Retinal pigment epithelial cell (primary cell): ENCODE measurements at regions not wholly inside any gene's neighbourhood (a gene's known extent, or its start where the extent isn't known, plus 50 kb on each side); places are given as distances from the start of the nearest gene placed in this dataset.

ENCODE experiments used
- DNase-seq: peaks from one replicate; pipeline ENCODE4 v3.0.0-alpha.2; 2010; ENCODE audit warnings: low read depth
- H3K4me3 ChIP-seq: 2 replicates; pipeline ENCODE4 v1.5.1; 2011; ENCODE audit warnings: mild to moderate bottlenecking, low read length, control low read depth, moderate library complexity
- CTCF ChIP-seq: conservative IDR thresholded peaks from 2 replicates; pipeline ENCODE4 v1.5.1; 2011; ENCODE audit warnings: low read depth, low read length, control low read depth, inconsistent platforms

GRCh38 chr18:56128153-56128791 lies 510.1 kb downstream of the TXNL1 start:
- no peak overlapping the region for H3K4me3 ChIP-seq
- no peak for DNase-seq
- no peak for TF ChIP-seq CTCF

DNA sequence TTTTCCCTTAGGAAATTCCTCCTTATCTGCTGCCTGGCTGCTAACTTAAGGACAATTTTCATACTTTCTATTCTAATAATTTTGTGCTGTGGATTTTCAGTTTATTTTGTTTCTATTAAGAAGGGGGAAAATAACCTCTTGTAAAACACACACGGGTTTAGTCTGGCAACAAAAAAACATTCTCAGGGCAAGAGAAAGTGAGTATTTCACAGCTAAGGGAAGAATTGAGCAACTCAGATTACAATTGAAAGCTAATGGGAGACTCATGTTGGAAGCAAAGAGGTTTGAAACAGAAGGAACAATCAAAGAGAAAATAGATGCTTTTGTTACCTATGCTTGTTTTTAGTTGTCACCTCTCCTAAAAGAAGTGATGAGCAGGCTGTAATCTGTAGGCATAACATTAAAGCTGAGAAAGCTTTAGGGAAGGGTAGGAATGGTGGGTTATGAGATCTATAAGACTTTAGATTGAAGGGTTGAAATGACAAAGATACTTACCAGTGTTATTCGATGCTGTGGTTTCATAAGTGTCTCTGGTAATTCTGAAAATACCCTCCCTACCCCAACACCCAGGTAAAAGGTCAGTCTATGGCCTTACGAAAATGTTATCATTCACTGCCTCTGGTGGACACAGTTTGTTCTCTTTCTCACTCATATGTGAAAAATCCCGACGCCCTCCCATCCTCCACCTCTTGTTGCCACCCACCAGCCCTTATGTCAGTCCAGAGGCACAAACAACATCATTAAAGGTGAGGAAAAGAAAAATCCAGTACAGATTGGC lies 510.9 kb downstream of the TXNL1 start:
- no peak for TF ChIP-seq CTCF
- no peak for DNase-seq

GRCh38 chr18:56124186-56124585 lies 514.2 kb downstream of the TXNL1 start:
- TF ChIP-seq CTCF: no peak
- H3K4me3 ChIP-seq: no peak overlapping the region
- DNase-seq: no peak

More for the DNA sequence above, 510.9 kb downstream of the TXNL1 start:
- no peak overlapping the region for H3K4me3 ChIP-seq

DNA sequence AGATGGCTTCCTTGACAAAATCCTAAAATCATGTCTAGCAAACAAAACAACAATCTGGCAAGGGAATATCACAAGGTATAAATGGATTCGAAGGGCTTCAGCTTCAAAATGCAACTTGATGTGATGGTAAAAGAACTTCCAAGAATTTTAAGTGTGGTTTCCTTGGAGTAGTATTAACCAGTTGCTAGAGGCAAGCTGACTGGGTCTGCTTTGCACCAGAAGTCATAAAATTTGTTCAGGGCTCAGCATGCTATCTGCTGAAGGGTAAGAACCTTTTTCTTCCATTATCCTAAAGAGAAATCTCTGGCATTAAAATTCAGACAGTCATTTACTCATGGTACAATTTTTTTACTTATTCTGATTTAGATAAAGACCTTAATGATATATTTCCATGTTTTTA lies 516.7 kb downstream of the TXNL1 start:
- H3K4me3 ChIP-seq: no peak overlapping the region
- no peak for DNase-seq
- no peak for TF ChIP-seq CTCF

- no peak for TF ChIP-seq CTCF
- no peak overlapping the region for H3K4me3 ChIP-seq
- no peak for DNase-seq
These were observed 517.6 kb downstream of the TXNL1 start for GRCh38 chr18:56120782-56121181.

DNA sequence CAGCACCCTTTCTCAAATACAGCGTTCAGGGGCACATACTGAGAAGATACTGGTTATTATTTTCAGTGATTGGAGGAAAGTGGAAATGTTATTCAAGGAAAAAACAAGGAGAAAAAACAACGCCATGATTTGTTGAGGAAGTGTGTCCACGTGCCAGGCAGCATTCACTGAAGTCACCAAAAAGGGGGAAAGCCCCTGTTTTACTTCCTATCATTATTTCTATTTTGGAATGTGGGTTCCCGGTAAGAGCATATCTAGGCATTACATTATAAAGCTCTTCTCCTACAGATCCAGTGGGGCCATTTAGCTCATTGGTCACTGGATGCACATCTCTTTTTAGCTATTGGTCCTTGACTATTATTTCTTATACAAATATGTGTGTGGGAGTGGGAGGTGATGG lies 518.7 kb downstream of the TXNL1 start:
- no peak for TF ChIP-seq CTCF
- H3K4me3 ChIP-seq: no peak overlapping the region
- DNase-seq: no peak

GRCh38 chr18:56118422-56118821 lies 520.0 kb downstream of the TXNL1 start:
- DNase-seq: no peak
- no peak overlapping the region for H3K4me3 ChIP-seq
- TF ChIP-seq CTCF: no peak
